WI38 (cell line): ENCODE measurements at regions not wholly inside any gene's neighbourhood (a gene's known extent, or its start where the extent isn't known, plus 50 kb on each side); places are given as distances from the start of the nearest gene placed in this dataset.

Experiments
- H3K4me3 ChIP-seq: 2 replicates; pipeline ENCODE4 v1.5.1; 2011; ENCODE audit warnings: low read depth, mild to moderate bottlenecking, control low read depth, low read length
- TF ChIP-seq, protein P1 (sequence below): IDR thresholded peaks from 2 replicates; pipeline ENCODE4 v1.5.1; 2012; ENCODE audit warnings: low read depth, mild to moderate bottlenecking, control low read depth, low read length

DNA sequence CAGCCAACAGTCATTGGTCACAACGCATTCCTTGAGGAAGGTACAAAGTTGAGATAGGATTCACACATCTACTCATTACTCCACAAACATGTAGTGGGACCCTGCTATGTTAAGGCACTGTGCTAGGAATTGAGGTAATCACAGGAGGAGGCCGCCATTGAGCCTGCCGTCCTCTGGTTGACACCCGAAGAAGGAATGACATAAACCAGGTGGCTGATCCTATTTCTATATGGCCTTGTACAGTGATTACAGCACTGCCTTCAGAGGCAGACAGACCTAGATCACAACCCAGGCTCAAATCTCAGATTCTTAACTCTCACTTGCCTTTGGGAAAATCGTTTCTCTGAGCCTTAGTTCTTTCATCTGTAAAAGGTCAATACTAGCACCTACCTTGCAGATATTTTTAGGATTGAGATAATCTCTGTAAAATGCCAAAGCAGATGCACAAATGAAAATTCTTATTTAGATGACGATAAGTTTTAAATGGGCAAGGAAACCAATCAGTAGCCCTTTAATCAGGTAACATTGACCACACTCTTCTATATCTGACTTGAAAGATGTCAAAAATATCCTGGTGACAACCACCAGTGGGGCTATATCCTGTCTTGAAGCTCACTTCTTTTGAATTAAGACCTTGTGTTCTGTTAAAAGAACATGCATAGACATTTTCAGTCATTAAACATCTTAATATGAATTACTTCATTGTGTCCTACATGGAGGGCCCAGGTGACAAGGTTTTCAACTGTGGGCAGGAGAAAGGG, 251.6 kb downstream of the KCTD12 start:
- TF ChIP-seq, protein P1, sequence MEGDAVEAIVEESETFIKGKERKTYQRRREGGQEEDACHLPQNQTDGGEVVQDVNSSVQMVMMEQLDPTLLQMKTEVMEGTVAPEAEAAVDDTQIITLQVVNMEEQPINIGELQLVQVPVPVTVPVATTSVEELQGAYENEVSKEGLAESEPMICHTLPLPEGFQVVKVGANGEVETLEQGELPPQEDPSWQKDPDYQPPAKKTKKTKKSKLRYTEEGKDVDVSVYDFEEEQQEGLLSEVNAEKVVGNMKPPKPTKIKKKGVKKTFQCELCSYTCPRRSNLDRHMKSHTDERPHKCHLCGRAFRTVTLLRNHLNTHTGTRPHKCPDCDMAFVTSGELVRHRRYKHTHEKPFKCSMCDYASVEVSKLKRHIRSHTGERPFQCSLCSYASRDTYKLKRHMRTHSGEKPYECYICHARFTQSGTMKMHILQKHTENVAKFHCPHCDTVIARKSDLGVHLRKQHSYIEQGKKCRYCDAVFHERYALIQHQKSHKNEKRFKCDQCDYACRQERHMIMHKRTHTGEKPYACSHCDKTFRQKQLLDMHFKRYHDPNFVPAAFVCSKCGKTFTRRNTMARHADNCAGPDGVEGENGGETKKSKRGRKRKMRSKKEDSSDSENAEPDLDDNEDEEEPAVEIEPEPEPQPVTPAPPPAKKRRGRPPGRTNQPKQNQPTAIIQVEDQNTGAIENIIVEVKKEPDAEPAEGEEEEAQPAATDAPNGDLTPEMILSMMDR, result no peak

DNA sequence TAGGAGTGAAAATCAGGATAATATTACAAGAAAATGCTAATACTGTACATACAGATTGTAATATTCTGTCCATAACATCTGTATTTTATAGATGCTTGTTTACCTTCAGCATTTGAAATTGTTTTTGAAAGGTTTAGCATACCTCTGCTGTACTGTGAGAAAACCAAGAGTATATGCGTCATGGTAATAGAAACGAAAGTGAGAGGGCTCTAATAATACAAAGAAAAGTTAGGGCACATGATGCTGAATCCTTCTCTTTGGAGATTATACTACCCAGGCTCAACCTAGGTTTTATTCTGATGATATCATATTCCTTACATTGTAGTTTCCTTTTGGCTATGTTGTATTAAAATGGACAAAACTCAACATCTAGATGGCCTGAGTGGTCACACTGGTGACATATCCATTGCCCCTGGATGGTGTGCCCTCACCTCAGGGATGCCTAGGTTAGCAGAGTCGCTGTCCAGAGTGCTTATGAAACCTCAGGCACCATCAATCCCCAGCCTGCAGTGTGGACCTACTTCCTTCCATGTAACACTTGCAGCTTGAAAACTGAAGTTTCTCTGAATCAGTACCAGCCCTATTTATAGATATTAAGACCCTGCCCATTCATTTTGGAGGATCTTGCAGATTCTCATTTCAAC, 253.7 kb downstream of the KCTD12 start:
- no peak overlapping the region for H3K4me3 ChIP-seq
- TF ChIP-seq, protein P1, result no peak

More for the DNA sequence above, 251.6 kb downstream of the KCTD12 start:
- H3K4me3 ChIP-seq, result no peak overlapping the region

DNA sequence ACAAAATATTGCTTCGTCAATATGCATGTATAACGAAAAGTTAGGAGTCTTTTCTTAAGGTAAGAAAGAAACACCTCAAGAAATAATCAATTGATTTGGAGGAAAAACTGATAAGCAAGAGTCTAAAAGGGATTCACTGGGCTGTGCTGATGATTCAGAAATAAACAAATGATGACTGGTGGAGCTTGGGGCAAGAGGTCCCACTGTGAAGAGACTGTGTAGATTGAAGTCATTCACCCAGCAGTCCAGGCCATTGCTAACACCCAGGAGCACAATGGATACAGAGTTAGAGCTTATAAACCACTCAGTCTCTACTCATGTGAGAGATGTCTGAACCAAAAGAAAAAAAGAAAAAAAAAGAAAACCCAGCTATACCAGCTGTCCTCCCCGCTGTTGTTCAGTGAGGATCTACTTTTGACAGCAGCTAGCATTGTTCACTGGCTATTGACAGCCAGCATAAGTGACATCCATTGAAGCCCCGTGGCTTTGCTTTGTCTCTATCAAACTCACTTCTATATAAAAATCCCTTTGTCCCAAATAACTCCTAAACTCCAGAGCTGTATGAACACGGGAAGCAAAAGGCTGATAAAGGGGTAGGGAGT, 255.5 kb downstream of the KCTD12 start:
- TF ChIP-seq, protein P1, result no peak
- no peak overlapping the region for H3K4me3 ChIP-seq

DNA sequence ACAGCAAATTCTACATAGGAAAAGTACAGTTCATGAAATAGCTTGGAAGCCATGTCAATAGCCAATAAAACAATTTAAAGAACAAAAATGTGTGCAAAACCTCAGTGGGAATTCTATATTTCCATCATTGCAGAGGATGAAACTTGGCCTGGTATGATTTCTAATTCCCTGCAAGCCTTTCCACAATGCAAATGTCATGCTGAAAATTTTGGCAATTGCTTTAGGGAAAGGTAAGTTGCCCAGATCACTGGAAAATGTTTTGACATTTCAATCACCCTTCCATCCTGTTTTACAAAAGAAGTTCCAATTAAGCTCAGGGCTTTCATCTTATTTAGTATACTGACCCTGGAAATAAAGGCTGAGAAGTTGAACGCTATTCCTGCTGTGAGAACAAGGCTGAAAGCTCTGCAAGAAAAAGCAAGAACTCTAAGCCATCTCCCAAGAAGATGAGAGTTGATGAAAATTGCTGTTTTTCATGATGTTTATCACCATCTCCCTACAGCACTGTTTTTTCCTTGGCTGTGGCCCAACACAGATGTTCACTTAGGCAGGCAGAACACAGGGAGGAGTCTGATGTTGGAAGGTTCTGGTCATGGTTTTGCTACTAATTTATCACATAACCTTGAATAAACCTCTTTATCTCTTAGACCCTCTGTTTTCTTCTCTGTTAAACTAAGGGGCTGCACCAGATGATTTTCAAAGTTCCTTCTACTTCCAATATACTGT, 263.7 kb downstream of the KCTD12 start:
- H3K4me3 ChIP-seq, result no peak overlapping the region
- TF ChIP-seq, protein P1, result no peak

DNA sequence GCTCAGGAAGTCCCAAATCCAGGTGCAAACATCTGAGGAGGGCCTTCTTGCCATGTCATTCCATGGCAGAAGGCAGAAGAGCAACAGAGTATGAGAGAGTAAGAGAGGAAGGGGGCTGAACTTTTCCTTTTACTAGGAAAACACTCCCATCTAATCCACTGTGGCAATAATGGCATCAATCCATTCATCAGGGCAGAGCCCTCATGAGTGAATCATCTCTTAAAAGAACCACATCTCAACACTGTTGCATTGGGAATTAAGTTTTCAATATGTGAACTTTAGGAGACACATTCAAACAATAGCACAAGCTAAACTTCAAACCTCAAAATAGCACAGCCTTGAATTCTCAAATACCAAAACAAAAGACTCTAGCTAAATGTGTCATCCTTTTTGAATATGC, 264.5 kb downstream of the KCTD12 start:
- TF ChIP-seq, protein P1, result no peak
- H3K4me3 ChIP-seq, result no peak overlapping the region

DNA sequence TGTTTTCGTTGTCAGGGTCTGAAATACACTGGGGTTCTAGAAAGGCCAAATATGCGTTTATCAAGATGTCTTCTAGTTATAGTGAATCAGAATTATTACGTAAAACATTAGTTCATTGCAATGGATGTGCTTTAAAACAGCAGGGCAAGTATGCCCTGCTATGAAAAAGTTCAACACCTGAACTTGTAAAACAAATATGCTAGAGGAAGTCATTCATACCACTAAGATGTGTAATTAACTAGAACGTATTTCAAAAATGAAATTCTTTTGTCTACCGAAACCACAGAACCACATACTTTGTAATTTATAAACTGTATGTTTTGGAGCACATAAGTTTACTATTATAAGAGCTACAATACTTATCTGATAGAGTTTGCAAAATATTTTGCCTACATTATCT, 266.2 kb downstream of the KCTD12 start:
- TF ChIP-seq, protein P1, result no peak
- H3K4me3 ChIP-seq, result no peak overlapping the region
